Neural progenitor cell (in vitro differentiated cells): ENCODE measurements at regions not wholly inside any gene's neighbourhood (a gene's known extent, or its start where the extent isn't known, plus 50 kb on each side); places are given as distances from the start of the nearest gene placed in this dataset.

ENCODE experiments used
- CTCF ChIP-seq: fragments of 200-600 bp; sonication (generic); IDR thresholded peaks from 2 replicates; pipeline ENCODE4 v1.5.1; 2017; ENCODE audit warnings: antibody characterized with exemption, mild to moderate bottlenecking
- EZH2 ChIP-seq: fragments of 200-600 bp; sonication (generic); IDR thresholded peaks from 2 replicates; pipeline ENCODE4 v1.6.1; 2017; ENCODE audit warnings: antibody characterized with exemption, mild to moderate bottlenecking, moderate library complexity
- EZH2phosphoT487 ChIP-seq: fragments of 200-600 bp; sonication (generic); IDR thresholded peaks from 2 replicates; pipeline ENCODE4 v1.6.1; 2017; ENCODE audit warnings: antibody characterized with exemption

- no peak for TF ChIP-seq CTCF
- TF ChIP-seq EZH2, result no peak
- TF ChIP-seq EZH2phosphoT487, result no peak
These were observed 72.7 kb downstream of the SPRY1 start for GRCh38 chr4:123469245-123469644.
